HCT116 (cell line): ENCODE measurements at regions not wholly inside any gene's neighbourhood (a gene's known extent, or its start where the extent isn't known, plus 50 kb on each side); places are given as distances from the start of the nearest gene placed in this dataset.

Experiments
- ATAC-seq: fragments of 200-7000 bp; cut with Tn5 transposase; 2 replicates; pipeline ENCODE4 v1.9.1; 2020; ENCODE audit warnings: mild to moderate bottlenecking, moderate library complexity
- BruUV-seq: library from RNA; stranded (reverse); fragments of 400-500 nt; replicated peaks from 2 replicates; lab custom pipeline; 2021; lab: Mats Ljungman, UMichigan
- CTCF ChIA-PET: fragments of 300-600 bp; sonication (Branson Sonifier 250); formaldehyde crosslinking; loops from one replicate; lab custom pipeline; 2021; ENCODE audit warnings: antibody characterized with exemption; lab: Charles Lee
- POLR2A ChIA-PET: fragments of 300-600, 350-600 bp; sonication (Branson Sonifier 250); formaldehyde crosslinking; loops from one replicate; lab custom pipeline; 2021; ENCODE audit warnings: antibody characterized with exemption; lab: Charles Lee
- RAD21 ChIA-PET, 2 experiments: fragments of 300-600 bp; sonication (Branson Sonifier 250); formaldehyde crosslinking; loops; one replicate each; lab custom pipeline; 2023; ENCODE audit warnings: low total read pairs in 2 of 2; ENCODE audit not compliant: uncharacterized antibody in 2 of 2, unreplicated experiment in 2 of 2, low non-redundant PET in 1 of 2; lab: Charles Lee
- DNase-seq: peaks from one replicate; pipeline ENCODE4 v3.0.0-alpha.2; 2010; ENCODE audit warnings: low read depth, low spot score
- H2AFZ ChIP-seq: fragments of 200-600 bp; shearing (Covaris generic), sonication (generic); 2 replicates; pipeline ENCODE4 v1.6.1; 2017; ENCODE audit warnings: low read depth, mixed run types, mixed read lengths, antibody characterized with exemption, low read length; ENCODE audit not compliant: poor library complexity, severe bottlenecking
- H3K27ac ChIP-seq: 2 replicates; pipeline ENCODE4 v1.5.1; 2012; ENCODE audit warnings: low read depth, low read length
- H3K27me3 ChIP-seq: fragments of 200-600 bp; sonication (generic); 2 replicates; pipeline ENCODE4 v1.6.1; 2016; ENCODE audit warnings: mixed run types, low read length, mixed read lengths; ENCODE audit not compliant: insufficient read depth
- H3K36me3 ChIP-seq, 2 experiments: fragments of 200-500 bp in 1 of 2; fragments of 200-600 bp in 1 of 2; sonication (Bioruptor generic) in 1 of 2; sonication (generic) in 1 of 2; 2 replicates each; pipeline versions ENCODE4 v1.5.1 to v1.6.1; 2014 to 2016; ENCODE audit warnings: low read length in 2 of 2, inconsistent platforms in 1 of 2, mixed read lengths in 1 of 2, mixed run types in 1 of 2; ENCODE audit not compliant: insufficient read depth in 2 of 2, control insufficient read depth in 1 of 2
- H3K4me1 ChIP-seq, 2 experiments: fragments of 200-600 bp in 1 of 2; sonication (generic) in 1 of 2; 2 replicates each; pipeline versions ENCODE4 v1.5.1 to v1.6.1; 2012 to 2017; ENCODE audit warnings: low read length in 2 of 2, inconsistent platforms in 1 of 2, mild to moderate bottlenecking in 1 of 2, mixed read lengths in 1 of 2, mixed run types in 1 of 2, moderate library complexity in 1 of 2; ENCODE audit not compliant: insufficient read depth in 2 of 2, control insufficient read depth in 1 of 2
- H3K4me2 ChIP-seq: fragments of 200-600 bp; sonication (generic); 2 replicates; pipeline ENCODE4 v1.6.1; 2017; ENCODE audit warnings: mixed run types, low read length, mixed read lengths
- H3K4me3 ChIP-seq, 2 experiments: fragments of 200-600 bp in 1 of 2; sonication (generic) in 1 of 2; replicated peaks in 1 of 2; 2 replicates each; pipeline ENCODE4 v1.5.1; 2011 to 2016; ENCODE audit warnings: low read length in 2 of 2, control low read depth in 1 of 2, low read depth in 1 of 2, mild to moderate bottlenecking in 1 of 2, mixed read lengths in 1 of 2, mixed run types in 1 of 2
- H3K79me2 ChIP-seq: fragments of 200-600 bp; sonication (generic); 2 replicates; pipeline ENCODE4 v1.6.1; 2017; ENCODE audit warnings: mild to moderate bottlenecking, mixed run types, low read length, moderate library complexity, mixed read lengths; ENCODE audit not compliant: insufficient read depth
- H3K9ac ChIP-seq: fragments of 200-600 bp; sonication (generic); 2 replicates; pipeline ENCODE4 v1.6.1; 2016; ENCODE audit warnings: low read length, mixed read lengths
- H3K9me2 ChIP-seq: fragments of 200-600 bp; sonication (generic), shearing (Covaris generic); 2 replicates; pipeline ENCODE4 v1.6.1; 2017; ENCODE audit warnings: mixed run types, mild to moderate bottlenecking, moderate library complexity; ENCODE audit not compliant: insufficient read depth
- H3K9me3 ChIP-seq, 2 experiments: fragments of 200-500 bp in 1 of 2; fragments of 200-600 bp in 1 of 2; sonication (Bioruptor generic) in 1 of 2; sonication (generic) in 1 of 2; 2 replicates each; pipeline ENCODE4 v1.6.1; 2014 to 2017; ENCODE audit warnings: low read length in 2 of 2, mixed read lengths in 2 of 2, inconsistent platforms in 1 of 2, low read depth in 1 of 2, mild to moderate bottlenecking in 1 of 2, mixed run types in 1 of 2, moderate library complexity in 1 of 2; ENCODE audit not compliant: control insufficient read depth in 1 of 2, insufficient read depth in 1 of 2
- H4K20me1 ChIP-seq: fragments of 200-600 bp; sonication (generic), shearing (Covaris generic); 2 replicates; pipeline ENCODE4 v1.6.1; 2017; ENCODE audit warnings: mixed run types, mild to moderate bottlenecking, moderate library complexity; ENCODE audit not compliant: insufficient read depth
- CBX3 ChIP-seq: IDR thresholded peaks from 2 replicates; pipeline ENCODE4 v1.6.1; 2012; ENCODE audit warnings: low read depth
- EGR1 ChIP-seq: IDR thresholded peaks from 2 replicates; pipeline ENCODE4 v1.6.1; 2012; ENCODE audit warnings: low read depth
- POLR2AphosphoS5 ChIP-seq: IDR thresholded peaks from 2 replicates; pipeline ENCODE4 v1.6.1; 2011; ENCODE audit warnings: mild to moderate bottlenecking, low read depth, low read length, moderate library complexity
- YY1 ChIP-seq: IDR thresholded peaks from 2 replicates; pipeline ENCODE4 v1.6.1; 2011; ENCODE audit warnings: low read length, low read depth, moderate library complexity, mild to moderate bottlenecking; ENCODE audit not compliant: insufficient replicate concordance; ENCODE audit errors: extremely low read depth
- intact Hi-C: fragments of 100-400 bp; cut with micrococcal nuclease; formaldehyde crosslinking; loops from 2 replicates; pipeline ENCODE4 v1.10.0; 2022
- TF ChIP-seq, protein P1 (sequence below), 3 experiments: fragments of 200-600 bp in 1 of 3; sonication (generic) in 1 of 3; IDR thresholded peaks in 2 of 3; conservative IDR thresholded peaks in 1 of 3; 2 replicates each; pipeline ENCODE4 v1.5.1; 2012 to 2017; ENCODE audit warnings: low read depth in 2 of 3, low read length in 2 of 3, antibody characterized with exemption in 1 of 3, borderline replicate concordance in 1 of 3, control low read depth in 1 of 3, mild to moderate bottlenecking in 1 of 3, mixed read lengths in 1 of 3, mixed run types in 1 of 3, moderate library complexity in 1 of 3; ENCODE audit not compliant: insufficient read depth in 1 of 3
- TF ChIP-seq, protein P2 (sequence below): IDR thresholded peaks from 2 replicates; pipeline ENCODE4 v1.6.1; 2012

DNA sequence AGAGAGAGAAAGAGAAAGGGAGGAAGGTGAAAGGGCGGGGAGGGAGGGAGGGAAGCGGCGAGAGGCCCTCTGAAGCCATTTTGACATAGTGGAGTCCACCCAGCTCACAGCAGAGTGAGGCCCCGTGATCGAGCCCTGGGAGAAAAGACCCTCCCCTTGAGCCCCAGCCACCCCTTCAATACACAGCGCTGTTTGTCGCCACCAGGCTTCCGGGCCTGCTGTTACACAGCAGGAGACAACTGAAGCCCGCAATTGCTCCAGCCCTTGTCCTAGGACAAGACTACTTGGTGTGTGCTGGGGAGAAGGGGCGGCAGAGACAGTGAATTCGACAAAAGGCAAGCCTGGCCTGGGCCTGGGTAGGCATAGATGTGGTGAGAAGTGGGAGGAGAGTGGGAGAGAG is 67.3 kb downstream of the PRR18 start (continued):
- TF ChIP-seq, protein P1, sequence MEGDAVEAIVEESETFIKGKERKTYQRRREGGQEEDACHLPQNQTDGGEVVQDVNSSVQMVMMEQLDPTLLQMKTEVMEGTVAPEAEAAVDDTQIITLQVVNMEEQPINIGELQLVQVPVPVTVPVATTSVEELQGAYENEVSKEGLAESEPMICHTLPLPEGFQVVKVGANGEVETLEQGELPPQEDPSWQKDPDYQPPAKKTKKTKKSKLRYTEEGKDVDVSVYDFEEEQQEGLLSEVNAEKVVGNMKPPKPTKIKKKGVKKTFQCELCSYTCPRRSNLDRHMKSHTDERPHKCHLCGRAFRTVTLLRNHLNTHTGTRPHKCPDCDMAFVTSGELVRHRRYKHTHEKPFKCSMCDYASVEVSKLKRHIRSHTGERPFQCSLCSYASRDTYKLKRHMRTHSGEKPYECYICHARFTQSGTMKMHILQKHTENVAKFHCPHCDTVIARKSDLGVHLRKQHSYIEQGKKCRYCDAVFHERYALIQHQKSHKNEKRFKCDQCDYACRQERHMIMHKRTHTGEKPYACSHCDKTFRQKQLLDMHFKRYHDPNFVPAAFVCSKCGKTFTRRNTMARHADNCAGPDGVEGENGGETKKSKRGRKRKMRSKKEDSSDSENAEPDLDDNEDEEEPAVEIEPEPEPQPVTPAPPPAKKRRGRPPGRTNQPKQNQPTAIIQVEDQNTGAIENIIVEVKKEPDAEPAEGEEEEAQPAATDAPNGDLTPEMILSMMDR (IDR thresholded peaks at IDR 0.05 in 2 of 3, conservative IDR thresholded peaks at IDR 0.05 in 1 of 3; ENCODE audit: borderline replicate concordance in 1 of 3, insufficient read depth in 1 of 3, low read depth in 2 of 3, low read length in 2 of 3), result no peak
- TF ChIP-seq YY1 (no peak), EGR1 (no peak)

DNA sequence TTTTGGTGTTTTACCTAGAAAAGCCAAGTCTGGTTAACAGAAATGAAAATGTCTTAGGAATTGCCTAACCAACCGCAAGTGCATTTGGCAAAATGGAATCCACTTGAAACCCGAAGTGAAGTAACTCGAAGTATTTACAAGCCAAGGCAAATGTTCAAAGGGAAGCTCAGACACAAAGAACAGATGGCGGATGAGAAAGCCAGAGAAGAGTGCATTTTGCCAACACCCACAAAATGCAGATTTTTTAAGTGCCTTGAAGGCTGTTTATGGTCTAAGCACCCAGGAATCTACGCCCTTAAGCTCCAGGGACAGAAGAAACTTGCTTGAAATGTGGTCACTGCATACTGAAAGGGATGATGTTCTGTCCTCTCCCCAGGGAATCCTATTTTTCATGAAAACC is 70.0 kb upstream of the TBXT start:
- no peak overlapping the region for H3K9ac ChIP-seq
- DNase-seq, result no peak
- no peaks in the 10 kb centered on the region for H3K36me3 ChIP-seq
- H3K27ac ChIP-seq, result no peak overlapping the region
- no peak overlapping the region for H3K4me3 ChIP-seq
- intact Hi-C loops, result no loop called here
- no peaks in the 10 kb centered on the region for H4K20me1 ChIP-seq
- ATAC-seq, result no peak
- H3K4me1 ChIP-seq, result no peaks in the 10 kb centered on the region
- H3K79me2 ChIP-seq, result no peaks in the 10 kb centered on the region
- no peak overlapping the region for H3K4me2 ChIP-seq
- RAD21 ChIA-PET, result no interaction called here
- H3K9me3 ChIP-seq, result no peaks in the 10 kb centered on the region
- POLR2A ChIA-PET, result no interaction called here
- CTCF ChIA-PET, result interaction anchor here (0.9 kb wide), 1 partner anchor 13 kb away, joined by 3 read pairs; no protein-coding TSS in a partner anchor
- BruUV-seq, result no TSS peak
- no peaks in the 10 kb centered on the region for H3K9me2 ChIP-seq
- peaks cover 3% of the 10 kb centered on the region; the same call in 1 of the 2 replicates for H3K27me3 ChIP-seq
- TF ChIP-seq EGR1, result no peak
- TF ChIP-seq, protein P1 (IDR thresholded peaks at IDR 0.05 in 2 of 3, conservative IDR thresholded peaks at IDR 0.05 in 1 of 3; ENCODE audit: borderline replicate concordance in 1 of 3, insufficient read depth in 1 of 3, low read depth in 2 of 3, low read length in 2 of 3), result no peak
- no peak for TF ChIP-seq POLR2AphosphoS5
- no peak for TF ChIP-seq CBX3
- TF ChIP-seq, protein P2, sequence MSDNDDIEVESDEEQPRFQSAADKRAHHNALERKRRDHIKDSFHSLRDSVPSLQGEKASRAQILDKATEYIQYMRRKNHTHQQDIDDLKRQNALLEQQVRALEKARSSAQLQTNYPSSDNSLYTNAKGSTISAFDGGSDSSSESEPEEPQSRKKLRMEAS, result no peak
- TF ChIP-seq, all 23 proteins: peak for 0
- H2AFZ ChIP-seq, result no peak overlapping the region
